Erythroblast (primary cell): ENCODE measurements at regions not wholly inside any gene's neighbourhood (a gene's known extent, or its start where the extent isn't known, plus 50 kb on each side); places are given as distances from the start of the nearest gene placed in this dataset.

Experiments used
- GATA1 ChIP-seq: IDR thresholded peaks from 2 replicates; pipeline ENCODE4 v1.6.1; 2011; ENCODE audit warnings: low read depth, mild to moderate bottlenecking, control low read depth, low read length, moderate library complexity
- POLR2A ChIP-seq: IDR thresholded peaks from 2 replicates; pipeline ENCODE4 v1.6.1; 2011; ENCODE audit warnings: mild to moderate bottlenecking, low read length

DNA sequence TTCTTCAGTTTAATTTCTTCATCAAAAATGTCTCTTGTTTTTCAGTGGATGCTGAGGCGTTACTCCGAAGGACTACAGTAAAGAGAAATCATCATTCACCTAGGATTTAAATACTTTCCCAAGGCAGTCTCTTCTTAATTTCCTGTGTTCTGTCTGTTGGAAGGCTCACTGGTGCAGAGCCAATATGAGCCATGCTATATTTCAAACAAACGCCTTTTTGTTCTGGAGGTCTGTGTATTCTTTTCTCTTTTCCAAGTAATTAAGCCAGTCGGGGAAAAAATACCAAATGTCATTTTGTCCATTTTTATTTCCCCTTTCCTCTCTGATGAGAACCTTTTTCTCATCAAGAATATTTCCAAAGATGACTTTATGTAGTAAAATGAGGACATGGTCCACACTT, 206.5 kb downstream of the RWDD3 start:
- TF ChIP-seq POLR2A (no peak), GATA1 (no peak)
